C4-2B (cell line): ENCODE measurements at regions not wholly inside any gene's neighbourhood (a gene's known extent, or its start where the extent isn't known, plus 50 kb on each side); places are given as distances from the start of the nearest gene placed in this dataset.

ENCODE experiments used
- H3K27ac ChIP-seq: fragments of 450-650 bp; 2 replicates; pipeline ENCODE4 v1.5.1; 2017
- ZFX ChIP-seq: fragments of 450-650 bp; IDR thresholded peaks from 2 replicates; pipeline ENCODE4 v1.6.1; 2017
- TF ChIP-seq, protein P1 (sequence below): fragments of 450-650 bp; conservative IDR thresholded peaks from 2 replicates; pipeline ENCODE4 v1.5.1; 2017; ENCODE audit warnings: mild to moderate bottlenecking

DNA sequence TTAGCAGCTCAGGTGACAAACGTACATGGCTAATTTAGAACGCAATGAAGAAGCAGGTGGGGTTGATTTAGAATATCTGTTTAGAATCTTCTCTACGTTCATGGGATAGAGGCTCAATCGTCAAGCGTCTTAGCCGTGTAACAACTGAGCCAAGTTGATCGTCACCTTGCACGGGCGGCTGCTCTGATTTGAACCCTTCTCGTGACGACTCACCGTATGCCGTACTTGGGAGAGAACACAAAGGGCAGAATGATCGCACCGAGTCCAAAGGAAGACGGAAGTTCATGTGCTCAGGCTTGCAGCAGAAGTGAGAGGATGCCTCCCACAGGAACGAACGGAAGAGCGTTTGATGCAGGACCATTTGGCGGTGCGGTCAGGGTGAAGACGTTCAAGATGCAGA lies 108.3 kb upstream of the TCERG1L start:
- TF ChIP-seq ZFX: no peak
- TF ChIP-seq, protein P1, sequence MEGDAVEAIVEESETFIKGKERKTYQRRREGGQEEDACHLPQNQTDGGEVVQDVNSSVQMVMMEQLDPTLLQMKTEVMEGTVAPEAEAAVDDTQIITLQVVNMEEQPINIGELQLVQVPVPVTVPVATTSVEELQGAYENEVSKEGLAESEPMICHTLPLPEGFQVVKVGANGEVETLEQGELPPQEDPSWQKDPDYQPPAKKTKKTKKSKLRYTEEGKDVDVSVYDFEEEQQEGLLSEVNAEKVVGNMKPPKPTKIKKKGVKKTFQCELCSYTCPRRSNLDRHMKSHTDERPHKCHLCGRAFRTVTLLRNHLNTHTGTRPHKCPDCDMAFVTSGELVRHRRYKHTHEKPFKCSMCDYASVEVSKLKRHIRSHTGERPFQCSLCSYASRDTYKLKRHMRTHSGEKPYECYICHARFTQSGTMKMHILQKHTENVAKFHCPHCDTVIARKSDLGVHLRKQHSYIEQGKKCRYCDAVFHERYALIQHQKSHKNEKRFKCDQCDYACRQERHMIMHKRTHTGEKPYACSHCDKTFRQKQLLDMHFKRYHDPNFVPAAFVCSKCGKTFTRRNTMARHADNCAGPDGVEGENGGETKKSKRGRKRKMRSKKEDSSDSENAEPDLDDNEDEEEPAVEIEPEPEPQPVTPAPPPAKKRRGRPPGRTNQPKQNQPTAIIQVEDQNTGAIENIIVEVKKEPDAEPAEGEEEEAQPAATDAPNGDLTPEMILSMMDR: no peak
- H3K27ac ChIP-seq: no peak overlapping the region

DNA sequence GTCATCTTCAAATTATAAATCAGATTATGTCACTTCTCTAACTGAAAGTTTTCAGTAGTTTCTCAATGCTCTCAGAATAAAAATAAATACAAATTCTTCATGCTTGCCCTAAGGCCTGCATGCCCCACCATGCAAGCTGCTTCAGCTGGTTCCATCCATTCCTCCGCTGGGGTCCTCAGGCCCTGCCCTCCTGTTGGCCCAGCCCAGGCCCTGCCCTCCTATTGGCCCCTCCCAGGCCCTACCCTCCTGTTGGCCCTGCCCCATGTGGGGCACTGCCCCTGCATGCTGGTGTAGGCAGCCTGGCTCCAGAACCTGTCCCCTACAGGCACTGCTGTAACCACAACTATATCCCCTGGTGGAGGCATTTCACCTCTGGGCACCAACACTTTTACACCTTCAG lies 109.3 kb upstream of the TCERG1L start:
- TF ChIP-seq, protein P1: no peak
- no peak for TF ChIP-seq ZFX
- H3K27ac ChIP-seq: no peak overlapping the region

DNA sequence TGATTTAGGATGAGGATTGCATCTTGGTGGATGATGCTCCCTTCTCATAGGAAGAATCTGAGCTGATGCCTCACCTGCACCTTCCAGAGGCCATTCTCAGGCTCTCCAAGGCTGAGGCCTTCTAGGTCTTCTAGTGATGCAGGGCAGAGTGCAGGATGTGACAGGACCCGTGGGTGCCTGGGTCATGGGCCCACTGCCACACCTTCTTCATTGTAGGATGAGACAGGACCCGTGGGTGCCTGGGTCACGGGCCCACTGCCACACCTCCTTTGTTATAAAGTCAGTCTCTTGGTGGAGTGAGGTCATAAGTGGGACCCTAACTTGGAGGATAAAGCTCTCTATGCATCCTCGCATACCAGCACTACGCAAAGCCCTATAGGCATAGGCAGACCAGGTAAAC lies 109.9 kb upstream of the TCERG1L start:
- H3K27ac ChIP-seq: no peak overlapping the region
- no peak for TF ChIP-seq ZFX
- TF ChIP-seq, protein P1: no peak

DNA sequence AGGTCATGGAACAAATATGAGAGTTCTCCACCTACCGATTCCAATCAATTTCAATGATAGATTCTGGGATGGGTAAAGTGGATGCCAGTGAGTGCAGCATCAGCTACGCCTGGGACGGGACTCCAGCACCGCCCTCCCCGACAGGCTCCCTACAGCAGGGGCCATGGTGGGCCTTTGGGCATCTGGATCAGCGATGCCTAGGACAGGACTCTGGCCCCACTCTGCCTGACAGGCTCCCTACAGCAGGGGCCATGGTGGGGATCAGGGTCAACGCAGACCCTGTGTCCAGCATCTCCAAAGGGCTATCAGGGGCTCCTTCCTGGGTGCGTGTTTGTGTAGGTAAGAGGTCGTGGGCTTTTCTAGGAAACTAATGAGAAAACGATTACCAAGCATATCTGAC lies 111.2 kb upstream of the TCERG1L start:
- H3K27ac ChIP-seq: no peak overlapping the region
- TF ChIP-seq, protein P1: no peak
- no peak for TF ChIP-seq ZFX

DNA sequence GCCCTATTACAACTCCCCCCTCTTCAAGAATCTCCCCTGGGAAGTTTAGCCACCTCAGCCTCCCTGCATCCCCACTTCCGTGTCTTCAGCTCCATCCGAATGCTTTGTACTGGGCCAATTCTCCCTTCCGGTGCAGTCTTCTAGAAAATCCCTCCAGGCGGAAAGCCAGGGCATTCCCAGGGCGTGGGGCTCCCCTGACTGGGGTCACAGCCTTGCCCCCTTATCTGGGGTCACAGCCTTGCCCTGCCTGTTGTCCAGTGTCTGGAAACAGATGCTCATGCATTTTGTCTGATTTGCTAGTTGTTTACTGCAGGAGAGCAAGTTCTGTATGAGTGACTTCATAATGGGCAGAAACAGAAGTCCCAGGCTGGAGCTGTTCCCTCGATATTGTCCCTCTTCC lies 112.5 kb upstream of the TCERG1L start:
- TF ChIP-seq ZFX: no peak
- TF ChIP-seq, protein P1: no peak
- no peak overlapping the region for H3K27ac ChIP-seq

DNA sequence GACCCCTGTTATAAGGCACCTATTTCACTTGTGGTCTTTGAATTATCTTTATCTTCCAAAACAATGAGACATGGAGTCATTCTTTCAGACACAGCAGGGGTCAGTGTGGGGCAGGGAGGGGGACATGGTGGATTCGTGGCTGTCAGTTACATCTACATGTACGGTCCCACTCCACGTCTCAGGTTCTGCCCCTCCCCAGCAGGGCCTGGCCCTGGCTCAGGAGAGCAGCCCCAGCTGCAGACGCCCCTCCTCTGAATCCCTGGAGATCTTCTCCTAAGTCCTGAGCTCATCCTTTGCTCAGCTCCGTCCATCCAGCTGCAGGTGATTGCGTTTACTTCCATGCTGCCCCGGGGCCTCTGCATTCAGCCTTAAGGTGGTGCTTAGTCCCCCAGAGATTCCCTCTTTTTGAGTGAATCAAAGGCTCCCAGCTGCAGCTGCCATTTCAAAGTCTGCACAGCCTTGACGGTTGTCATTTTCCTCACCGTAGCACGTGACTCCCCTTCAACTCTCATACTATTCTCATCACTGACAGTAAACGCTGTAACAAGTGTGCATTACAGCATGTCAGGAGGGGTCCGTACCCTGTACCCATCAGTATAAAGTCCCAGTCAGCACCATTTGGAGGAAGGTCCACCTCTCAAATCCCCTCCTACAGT lies 113.4 kb upstream of the TCERG1L start:
- H3K27ac ChIP-seq: no peak overlapping the region
- TF ChIP-seq ZFX: no peak
- TF ChIP-seq, protein P1: no peak

DNA sequence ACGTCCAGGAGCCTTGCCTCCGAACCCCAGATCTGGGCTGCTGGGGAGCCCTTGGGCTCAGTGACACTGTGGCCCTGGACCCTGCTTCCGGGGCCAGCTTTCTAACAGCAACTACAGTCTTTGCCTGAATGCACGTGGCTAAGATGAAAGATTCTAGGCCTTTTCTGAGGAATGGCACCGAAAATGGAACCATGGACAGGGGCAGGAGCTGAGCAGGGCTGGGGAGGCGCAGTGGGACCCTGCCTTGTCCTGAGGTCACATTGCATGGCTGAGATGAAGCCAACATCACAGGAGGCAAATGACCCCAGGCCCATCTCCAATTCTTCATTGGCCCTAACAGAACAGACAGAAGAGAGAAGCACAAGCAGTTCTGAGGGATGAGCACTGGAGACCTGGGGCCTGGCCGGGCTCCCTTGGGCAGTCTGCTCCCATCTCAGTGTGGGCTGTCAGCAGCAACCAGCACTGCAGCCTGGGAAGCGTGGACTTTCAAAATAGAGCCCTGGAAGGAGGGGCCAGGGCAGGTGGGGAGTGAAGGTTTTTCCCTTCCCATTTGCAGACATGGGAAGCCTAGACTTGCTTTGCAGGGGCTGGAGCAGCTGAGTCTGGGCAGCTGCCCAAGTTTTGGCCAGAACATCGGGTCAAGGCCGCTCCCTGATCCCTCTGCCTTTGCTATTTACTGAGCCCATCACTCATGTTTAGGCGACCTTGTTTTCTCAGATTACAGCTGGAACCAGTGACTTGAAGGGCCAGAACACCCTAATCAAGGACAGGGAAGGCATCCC lies 114.4 kb upstream of the TCERG1L start:
- no peak overlapping the region for H3K27ac ChIP-seq
- TF ChIP-seq, protein P1: no peak
- no peak for TF ChIP-seq ZFX
